NCI-H526 (cell line): ENCODE measurements at regions not wholly inside any gene's neighbourhood (a gene's known extent, or its start where the extent isn't known, plus 50 kb on each side); places are given as distances from the start of the nearest gene placed in this dataset.
"Not testable (repeated sequence)": the region's sequence is repeated elsewhere in the genome, so short reads cannot be mapped to it uniquely, and the experiment has no call there.

ENCODE experiments used
- DNase-seq, 2 experiments: peaks; one replicate each; lab custom pipeline; 2025; lab: John Stamatoyannopoulos, UW

DNA sequence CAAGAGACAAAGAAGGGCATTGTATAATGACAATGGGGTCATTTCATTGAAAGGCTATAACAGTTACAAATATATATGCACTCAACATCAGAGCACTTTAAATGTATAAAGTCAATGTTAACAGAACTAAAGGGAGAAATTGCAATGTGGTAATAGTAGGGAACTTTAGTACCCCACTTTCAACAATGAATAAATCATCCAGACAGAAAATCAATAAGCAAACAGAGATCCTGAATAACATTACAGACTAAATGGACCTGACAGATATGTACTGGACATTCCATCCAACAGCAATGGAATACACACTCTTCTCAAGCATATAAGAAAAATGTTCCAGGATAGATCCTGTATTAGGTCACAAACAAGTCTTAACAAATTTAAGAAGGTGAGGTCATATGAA lies 90.5 kb upstream of the ALKAL2 start:
- no peak for DNase-seq

DNA sequence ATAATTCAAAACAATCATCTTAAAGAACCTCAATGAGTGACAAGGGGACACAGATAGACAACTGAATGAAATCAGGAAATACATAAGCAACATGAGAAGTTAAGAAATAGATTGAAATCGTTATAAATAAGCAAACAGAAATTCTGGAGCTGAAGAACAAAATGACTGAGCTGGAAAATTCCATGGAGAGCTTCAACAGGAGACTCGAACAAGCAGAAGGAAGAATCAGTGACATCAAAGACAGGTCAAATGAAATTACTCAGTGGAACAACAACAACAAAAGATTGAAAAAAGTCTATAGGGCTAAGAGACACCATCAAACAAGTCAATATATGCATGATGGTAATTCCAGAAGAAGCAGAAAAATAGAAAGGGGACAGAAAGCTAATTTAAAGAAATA lies 89.5 kb upstream of the ALKAL2 start:
- no peak for DNase-seq

DNA sequence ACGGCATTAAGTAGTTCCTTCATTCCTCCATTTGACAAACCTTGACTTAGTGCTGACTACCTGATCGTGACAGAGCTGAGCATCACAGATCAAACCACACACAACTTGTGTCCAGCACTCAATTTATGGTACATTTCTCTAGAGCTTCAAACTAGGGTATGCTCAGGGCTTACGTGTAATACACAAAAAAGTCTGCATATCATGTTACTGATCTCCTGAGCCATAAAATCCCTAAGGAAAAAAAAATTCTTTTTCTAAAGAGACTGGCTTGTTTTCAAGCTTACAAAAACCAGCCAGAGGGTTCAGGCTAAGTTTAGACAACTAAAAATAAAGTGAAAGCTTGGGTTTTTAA lies 88.0 kb upstream of the ALKAL2 start:
- no peak for DNase-seq

DNA sequence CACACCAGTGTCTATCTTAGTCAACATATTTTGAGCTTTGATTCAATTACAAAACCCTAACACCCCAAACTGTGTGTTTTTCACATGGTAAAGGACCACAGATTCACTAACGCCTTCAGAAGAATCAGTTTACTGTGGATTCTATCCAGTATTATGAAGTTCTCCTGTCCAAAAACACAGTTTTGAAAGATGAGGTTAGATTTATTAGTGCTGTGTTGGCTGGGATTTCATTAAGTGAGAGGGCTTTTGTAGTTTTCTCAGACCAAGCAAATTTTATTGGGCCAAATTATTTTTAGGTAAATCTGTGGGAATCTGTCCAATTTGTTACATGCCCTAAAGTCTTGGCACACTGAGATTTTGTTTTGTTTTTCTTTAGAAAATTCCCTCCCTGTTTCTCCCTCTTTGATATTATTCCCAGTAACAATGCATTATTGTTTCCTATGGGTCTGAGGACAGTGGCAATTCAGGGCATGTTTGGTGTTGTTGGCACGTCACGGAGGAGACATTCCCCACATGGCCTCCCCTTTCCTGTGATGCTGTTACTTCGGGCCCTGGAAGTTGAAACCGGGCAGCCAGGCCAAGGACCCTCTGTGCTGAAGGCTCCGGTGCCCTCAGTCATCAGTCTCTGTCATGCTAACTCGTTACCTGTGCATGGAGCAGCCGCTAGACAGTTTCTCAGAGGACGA lies 87.5 kb upstream of the ALKAL2 start:
- no peak for DNase-seq

DNA sequence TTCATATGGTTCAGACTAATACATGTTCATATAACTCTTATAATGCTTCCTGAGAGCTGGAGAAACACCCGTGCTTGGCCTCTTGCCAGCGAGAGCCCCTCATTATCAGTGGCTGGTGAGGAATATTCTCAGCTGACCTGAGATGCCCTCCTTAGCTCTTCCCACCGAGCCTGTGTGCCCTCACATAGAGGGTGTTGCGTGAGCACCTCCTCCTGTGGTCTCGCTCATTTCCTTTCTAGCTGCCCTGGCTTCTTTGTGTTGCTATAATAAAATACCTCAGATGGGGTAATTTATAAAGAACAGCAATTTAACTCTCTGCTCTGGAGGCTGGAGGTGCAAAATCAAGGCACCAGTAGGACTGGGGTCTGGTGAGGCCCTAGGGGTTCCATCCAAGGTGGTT lies 80.5 kb upstream of the ALKAL2 start:
- no peak for DNase-seq

DNA sequence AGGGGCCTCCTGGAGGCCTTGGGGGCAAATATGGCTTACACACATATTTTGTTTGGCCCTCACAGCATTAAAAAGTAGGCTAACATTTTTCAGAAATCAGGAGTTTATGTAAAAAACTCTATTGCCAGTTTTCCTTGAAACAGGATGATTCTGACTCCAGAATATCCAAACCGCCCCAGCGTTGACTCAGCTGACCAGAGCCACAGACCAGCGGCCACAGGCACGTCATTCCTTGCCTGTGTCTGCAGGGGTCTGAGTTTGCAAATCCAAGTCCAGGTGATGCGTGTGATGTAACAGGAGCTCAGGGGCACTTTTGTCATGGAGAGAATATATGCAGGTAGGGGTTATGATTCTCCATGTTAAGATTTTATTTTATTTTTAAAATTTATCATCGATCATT lies 79.4 kb upstream of the ALKAL2 start:
- no peak for DNase-seq

DNA sequence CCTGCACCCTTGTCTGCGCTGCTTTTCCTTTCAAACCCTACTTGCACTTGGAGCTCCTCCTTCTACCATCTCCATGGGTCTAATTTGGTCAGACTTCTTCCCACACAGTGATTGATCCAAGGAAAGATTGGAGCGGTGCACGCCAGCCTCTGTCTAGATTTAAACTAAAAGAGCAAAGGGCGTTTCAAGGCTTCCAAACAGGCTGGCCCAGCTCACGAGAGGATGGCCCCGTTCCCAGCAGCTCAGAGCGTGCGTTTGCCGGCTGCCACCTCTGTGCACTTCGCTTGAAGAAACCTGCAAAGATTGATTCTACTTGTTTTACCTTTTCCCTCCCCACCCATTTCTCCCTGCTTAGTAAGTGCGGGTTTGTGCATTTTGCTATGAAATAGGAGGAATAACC lies 78.8 kb upstream of the ALKAL2 start:
- DNase-seq = no peak

DNA sequence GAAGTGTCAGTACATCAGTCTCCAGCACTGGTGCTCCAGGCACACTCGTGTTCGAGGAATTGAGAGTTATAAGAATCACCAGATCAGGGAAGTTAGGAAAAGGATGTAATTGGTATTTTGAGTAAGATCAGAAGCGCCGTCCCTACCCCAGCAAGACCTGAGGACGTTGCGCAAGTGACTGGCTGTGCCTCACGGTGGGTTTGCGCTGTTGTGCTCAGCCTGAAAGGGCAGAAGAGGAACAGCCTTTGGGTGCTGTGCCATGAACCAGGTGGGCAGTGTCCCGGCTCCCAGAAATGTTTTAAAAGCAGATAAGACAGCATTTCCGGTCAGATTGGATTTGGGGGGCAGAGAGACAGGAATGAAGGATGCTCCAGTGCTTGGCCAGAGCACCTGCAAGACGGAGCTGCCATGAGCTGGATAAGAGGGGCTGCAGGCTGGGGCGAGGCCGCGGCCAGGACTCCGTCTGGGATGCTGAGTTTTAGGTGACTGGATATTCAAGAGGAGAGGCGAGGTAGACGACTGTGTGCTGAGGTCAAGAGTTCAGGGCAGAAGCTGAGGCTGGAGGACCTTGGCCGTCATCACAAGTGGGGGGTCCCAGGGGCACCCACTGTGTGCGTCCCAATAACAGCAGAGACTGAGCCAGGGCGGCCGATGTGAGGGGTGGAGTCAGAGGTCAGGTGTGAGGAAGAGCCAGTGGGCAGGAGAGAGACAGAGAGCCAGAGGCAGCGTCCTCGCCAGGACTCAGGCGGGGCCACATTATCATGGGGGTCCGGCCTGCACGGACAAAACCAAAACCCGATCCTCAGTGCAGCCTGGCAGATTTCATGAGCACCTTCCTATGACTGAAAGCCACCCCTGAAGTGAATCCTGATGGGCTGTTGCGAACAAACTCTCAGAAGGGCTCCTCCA lies 77.7 kb upstream of the ALKAL2 start:
- DNase-seq = no peak

DNA sequence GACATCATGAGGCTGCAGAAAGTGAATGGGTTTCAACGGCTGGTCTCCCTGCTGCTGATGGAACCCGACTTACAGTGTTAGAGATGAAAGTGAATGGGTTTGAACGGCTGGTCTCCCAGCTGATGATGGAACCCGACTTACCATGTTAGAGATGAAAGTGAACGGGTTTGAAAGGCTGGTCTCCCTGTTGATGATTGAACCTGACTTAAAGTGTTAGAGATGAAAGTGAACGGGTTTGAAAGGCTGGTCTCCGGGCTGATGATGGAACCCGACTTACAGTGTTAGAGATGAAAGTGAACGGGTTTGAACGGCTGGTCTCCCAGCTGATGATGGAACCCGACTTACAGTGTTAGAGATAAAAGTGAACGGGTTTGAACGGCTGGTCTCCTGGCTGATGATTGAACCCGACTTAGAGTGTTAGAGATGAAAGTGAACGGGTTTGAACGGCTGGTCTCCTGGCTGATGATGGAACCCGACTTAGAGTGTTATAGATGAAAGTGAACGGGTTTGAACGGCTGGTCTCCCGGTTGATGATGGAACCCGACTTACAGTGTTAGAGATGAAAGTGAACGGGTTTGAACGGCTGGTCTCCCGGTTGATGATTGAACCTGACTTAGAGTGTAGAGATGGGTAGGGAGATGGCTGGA lies 76.1 kb upstream of the ALKAL2 start:
- DNase-seq = no peak

DNA sequence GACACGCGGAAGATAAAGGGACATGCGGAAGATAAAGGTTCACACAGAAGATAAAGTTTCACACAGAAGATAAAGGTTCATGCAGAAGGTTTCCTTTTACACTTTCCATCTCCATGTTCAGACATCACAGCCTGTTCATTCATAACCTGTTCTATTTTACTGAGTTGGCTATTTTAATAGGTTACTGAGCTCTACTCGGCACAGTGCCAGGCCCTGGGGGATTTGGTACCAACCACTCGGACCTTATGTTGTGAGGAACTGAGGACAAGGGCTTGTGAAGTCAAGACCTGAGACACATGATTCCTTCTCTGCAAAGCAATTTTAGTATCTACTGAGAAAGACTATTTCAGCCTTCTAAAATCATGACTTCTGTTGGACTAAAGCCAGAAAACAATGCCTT lies 75.0 kb upstream of the ALKAL2 start:
- DNase-seq = no peak

DNA sequence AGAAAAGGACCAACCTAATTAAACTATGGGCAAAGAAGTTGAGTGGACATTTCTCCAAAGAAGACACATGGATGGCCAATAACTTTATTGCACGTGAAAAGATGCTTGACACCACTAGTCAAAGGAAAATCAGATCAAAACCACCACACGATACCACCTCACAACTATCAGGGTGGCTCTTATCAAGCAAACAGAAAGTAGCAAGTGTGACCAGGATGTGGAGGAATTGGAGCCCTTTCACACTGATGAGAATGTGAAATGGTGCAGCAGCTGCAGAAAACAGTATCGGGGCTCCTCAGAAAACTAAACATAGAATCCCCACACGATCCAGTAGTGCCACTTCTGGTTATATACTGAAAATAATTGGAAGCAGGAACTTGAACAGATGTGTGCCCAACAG lies 72.2 kb upstream of the ALKAL2 start:
- no peak for DNase-seq

DNA sequence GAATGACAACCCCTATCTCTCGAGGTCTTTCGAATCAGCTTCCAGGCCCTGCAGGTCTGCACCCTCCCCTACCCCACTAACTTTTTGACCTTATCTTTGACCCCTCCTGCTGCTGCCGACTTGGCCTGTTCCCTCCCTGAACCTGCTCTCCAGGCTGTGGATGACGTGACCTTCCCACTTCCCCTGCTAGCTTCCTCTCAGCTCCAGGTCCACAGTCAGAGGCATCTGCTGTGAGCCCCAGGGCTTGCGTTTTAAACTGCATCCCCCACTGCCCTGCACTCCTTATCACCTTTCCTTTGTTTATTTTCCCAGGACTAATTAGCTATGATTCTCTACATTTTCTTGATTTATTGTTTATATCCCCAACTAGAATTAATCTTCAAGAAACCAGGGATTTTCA lies 71.2 kb upstream of the ALKAL2 start:
- no peak for DNase-seq

DNA sequence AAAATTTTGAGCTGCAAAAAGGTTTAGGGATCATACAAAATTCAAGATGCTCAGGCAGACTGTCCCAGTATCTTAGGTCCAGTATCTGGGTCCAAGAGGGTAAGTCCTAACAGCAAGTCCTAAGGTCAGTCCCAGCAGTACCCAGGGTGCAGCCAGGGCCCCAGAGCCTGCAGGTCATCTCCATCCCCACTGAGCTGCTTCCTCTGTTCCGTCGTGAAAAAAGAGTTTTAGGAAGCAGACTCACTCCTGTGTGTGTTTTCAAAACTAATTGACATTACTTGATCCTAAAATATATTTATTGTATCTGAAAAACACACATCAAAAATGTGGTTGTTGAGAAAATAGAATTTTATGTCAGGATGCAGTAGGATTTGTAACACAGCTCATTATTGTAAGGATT lies 69.9 kb upstream of the ALKAL2 start:
- DNase-seq = no peak

DNA sequence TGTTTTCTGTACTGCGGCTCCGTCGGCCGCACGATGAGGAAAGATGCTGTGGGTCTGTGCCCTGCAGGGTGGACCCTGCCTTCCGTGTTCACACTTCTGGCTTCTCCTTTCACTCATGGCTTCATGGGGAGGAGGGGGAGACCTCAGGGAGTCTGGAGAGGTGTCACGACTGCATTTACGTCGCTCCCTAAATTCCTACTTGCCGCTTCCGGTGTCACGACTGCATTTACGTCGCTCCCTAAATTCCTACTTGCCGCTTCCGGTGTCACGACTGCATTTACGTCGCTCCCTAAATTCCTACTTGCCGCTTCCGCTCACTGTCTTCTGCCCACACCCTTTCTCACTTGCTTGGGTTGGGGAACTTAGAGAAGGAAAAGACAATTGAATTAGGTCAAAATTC lies 68.4 kb upstream of the ALKAL2 start:
- DNase-seq = not testable (repeated sequence)

DNA sequence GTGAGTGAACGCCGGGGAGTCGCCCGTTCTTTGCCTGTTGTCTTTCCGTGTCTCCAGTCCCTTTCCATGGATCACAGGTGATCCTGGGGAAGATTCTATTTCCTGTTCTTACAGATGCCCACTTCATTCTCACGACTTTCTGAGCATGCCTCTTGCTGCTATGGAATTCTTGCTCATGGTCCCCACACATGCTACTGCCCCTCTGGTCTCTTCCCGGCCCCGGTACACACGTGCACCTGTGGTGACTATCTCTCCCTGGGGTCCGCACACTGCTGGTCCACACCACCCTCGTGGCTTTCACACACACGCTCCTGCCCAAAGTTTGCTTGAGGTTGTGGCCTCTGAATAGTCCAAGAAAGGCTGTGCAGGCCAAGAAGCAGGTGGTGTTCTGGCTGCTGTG lies 67.9 kb upstream of the ALKAL2 start:
- no peak for DNase-seq

DNA sequence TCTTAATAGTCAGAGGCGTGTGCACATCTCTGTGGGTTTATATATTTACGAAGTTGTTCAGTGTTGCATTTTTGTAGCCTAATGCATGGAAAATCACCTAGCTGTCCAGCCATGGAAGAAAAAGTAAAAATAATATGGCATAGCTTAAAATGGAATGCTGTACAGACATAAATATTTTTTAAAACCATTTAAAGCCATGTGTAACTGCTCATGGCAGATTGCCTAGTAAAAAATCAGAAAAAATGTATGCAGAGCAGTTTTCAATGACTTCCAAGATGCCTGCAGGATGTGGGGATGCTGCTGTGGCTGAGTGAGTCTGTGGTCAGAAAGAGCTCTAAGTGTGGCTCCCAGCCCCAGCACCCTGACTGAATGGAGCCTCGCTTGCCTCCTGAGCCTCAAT lies 64.8 kb upstream of the ALKAL2 start:
- no peak for DNase-seq

DNA sequence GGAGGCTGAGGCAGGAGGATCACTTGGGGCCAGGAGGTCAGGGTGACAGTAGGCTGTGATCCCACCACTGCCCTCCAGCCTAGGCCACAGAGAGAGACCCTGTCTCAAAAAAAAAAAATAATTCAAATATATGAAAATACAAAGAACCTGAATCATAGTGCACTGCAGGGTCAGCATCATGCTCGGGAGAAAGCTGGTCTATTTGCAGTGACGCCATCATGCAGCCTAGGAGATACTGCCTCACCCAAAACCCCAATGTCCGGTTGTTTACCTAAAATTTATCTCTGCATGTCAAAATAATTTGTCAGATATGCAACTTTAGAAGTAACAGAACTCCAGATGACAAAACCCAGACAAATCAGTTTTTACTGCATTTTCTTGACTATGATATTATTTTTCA lies 61.5 kb upstream of the ALKAL2 start:
- no peak for DNase-seq

DNA sequence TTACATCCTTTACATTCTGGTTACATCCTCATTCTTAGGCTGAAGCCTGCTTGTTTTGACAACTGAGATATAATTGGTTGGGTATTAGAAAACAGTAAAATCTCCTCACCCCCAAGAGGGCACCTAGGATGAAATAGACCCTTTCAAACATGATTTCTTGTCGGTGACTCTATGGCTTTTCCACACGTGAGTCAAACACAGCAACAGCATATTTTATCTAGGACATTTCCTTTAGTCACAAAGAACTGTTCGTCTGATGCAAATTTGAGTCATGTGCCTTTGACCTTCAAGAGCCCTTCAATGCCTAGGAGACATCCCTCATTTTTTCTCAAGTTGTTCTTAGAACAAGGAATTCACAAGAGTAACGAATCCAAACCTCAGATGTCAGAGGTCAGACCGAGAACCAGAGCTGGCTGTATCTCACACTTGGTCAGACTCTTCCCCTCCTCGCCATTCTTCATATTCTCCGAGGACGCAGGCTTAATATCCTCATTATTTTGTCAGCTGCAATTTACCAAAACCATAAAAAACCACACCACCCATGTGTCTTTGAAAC lies 60.5 kb upstream of the ALKAL2 start:
- DNase-seq = no peak

DNA sequence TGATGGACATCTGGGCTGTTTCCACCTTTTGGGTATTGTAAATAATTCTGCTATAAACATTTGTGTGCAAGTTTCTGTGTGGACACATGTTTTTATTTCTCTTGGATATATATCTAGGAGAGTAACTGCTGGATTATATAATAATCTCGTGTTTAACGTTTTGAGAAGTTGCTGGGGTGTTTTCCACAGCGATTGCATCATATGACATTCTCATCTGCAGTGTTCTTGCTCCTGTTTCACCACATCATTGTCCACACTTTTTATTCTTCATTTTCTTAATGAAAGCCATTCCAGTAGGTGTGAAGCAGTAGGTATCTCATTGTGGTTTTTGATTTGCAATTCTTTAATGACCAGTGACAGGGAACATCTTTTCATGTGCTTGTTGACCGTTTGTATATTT lies 56.9 kb upstream of the ALKAL2 start:
- no peak for DNase-seq

DNA sequence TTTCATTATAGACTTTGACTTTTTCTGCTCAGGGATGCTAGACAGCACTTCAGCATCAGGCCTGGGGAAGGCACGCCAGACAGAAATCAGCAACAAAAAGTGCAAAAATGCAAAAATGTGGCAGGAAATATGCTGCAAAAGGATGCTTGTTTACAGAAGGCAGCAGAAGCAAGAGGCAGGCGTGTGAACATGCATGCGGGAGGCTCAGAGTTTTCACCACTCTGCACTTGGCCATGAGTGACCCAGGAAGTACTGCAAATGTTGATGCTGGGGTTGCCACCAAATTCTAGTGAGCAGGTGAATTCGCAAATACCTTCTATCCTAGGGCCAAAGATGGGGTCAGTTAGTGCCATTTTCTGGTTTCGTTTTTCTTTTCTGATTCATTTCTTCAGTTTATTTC lies 55.5 kb upstream of the ALKAL2 start:
- DNase-seq = no peak

DNA sequence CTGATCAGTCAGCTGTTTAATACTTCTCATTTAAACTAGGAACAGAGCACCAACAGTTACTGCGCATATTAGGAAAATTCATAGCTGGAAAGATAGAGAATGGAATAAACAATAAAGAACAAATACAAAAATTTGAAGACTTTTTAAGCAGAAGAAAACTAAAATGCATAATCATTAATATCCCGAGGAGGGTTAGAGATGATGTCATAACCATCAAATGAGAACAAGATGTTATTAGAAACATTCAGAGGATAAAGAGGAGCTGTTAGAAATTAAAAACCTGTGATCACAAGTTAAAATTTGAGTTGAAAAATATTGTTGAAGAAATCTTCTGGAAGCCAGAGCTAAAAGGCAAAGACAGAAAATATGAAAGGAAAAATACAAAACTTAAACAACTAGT lies 54.0 kb upstream of the ALKAL2 start:
- no peak for DNase-seq

DNA sequence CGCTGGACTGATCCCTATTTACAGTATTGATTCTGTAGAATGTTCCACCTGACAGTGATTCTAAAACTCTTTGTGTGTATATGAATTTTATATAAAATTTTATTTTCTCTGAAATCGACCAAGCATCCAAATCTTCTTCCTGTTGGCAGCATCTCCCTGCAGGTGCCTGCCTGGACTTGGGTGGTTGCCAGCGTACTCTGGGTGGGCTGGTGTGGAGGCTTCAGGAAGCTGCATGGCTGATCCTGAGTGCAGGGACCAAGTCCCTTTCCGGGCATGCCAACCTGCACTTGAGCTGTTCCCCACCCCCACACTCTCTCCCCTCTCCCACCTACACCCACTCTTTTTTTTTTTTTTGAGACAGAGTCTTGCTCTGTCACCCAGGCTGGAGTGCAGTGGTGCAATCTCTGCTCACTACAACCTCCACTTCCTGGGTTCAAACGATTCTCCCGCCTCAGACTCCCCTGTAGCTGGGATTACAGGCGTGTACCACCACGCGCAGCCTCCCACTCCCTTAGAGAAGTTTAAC lies 53.2 kb upstream of the ALKAL2 start:
- no peak for DNase-seq
